Esophagus muscularis mucosa (tissue), 3 donors: ENCODE measurements at regions not wholly inside any gene's neighbourhood (a gene's known extent, or its start where the extent isn't known, plus 50 kb on each side); places are given as distances from the start of the nearest gene placed in this dataset.

Experiments used
- POLR2A ChIP-seq: fragments of 450-650 bp; IDR thresholded peaks from one replicate; pipeline ENCODE4 v1.6.1; 2017; ENCODE audit warnings: antibody characterized with exemption, moderate library complexity, mild to moderate bottlenecking, low read depth
- POLR2AphosphoS5 ChIP-seq, 2 donors: sonication (generic); formaldehyde crosslinking; IDR thresholded peaks; one replicate each; pipeline ENCODE4 v1.6.1; 2017; ENCODE audit warnings: antibody characterized with exemption in 2 of 2
- TF ChIP-seq, protein P1 (sequence below), 3 experiments: fragments of 200-600 bp in 2 of 3; fragments of 450-650 bp in 1 of 3; sonication (generic) in 2 of 3; IDR thresholded peaks; one replicate each; pipeline ENCODE4 v1.5.1; 2017 to 2019; ENCODE audit warnings: antibody characterized with exemption in 3 of 3, mild to moderate bottlenecking in 2 of 3, moderate library complexity in 1 of 3

DNA sequence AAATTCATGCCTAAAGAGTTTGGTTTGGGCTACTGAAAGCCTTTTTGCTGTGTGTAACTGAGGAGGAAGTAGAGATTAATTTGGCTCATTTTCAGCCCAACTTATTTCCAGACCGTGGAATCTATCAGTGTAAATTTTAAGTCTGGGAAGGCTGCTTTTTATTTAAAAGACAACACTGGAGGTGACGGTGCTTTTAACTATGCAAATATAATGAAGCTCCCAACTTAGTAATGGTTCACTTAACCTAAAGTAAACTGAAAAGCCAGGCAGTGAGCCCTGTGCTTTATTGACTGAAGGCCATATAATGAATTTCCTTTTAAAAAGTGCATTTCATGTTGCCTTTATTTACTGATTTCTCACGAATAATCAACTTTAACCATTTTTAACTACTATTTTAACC is 127.2 kb downstream of the NPY start:
- TF ChIP-seq, protein P1, sequence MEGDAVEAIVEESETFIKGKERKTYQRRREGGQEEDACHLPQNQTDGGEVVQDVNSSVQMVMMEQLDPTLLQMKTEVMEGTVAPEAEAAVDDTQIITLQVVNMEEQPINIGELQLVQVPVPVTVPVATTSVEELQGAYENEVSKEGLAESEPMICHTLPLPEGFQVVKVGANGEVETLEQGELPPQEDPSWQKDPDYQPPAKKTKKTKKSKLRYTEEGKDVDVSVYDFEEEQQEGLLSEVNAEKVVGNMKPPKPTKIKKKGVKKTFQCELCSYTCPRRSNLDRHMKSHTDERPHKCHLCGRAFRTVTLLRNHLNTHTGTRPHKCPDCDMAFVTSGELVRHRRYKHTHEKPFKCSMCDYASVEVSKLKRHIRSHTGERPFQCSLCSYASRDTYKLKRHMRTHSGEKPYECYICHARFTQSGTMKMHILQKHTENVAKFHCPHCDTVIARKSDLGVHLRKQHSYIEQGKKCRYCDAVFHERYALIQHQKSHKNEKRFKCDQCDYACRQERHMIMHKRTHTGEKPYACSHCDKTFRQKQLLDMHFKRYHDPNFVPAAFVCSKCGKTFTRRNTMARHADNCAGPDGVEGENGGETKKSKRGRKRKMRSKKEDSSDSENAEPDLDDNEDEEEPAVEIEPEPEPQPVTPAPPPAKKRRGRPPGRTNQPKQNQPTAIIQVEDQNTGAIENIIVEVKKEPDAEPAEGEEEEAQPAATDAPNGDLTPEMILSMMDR (IDR thresholded peaks at IDR 0.05) = no peak
- TF ChIP-seq POLR2AphosphoS5 (IDR thresholded peaks at IDR 0.05) (no peak), POLR2A (no peak)
